A549 (cell line): ENCODE measurements at regions not wholly inside any gene's neighbourhood (a gene's known extent, or its start where the extent isn't known, plus 50 kb on each side); places are given as distances from the start of the nearest gene placed in this dataset.

Experiments used
- ATAC-seq, 2 experiments: fragments of 200-7000 bp in 1 of 2; fragments of >200 bp in 1 of 2; cut with Nextera tagmentation in 1 of 2; cut with Tn5 transposase in 1 of 2; 3 replicates each; pipeline versions ENCODE4 v1.8.0 to v1.9.1; 2018 to 2020; ENCODE audit warnings: mild to moderate bottlenecking in 1 of 2, moderate library complexity in 1 of 2
- CTCF ChIA-PET: fragments of 300-600 bp; sonication (Branson Sonifier 250); formaldehyde crosslinking; extraction: SDS; loops from one replicate; lab custom pipeline; 2021; ENCODE audit warnings: antibody characterized with exemption, inconsistent platforms; lab: Yijun Ruan, JAX
- POLR2A ChIA-PET: fragments of 350-600 bp; formaldehyde crosslinking; extraction: SDS; loops from one replicate; lab custom pipeline; 2021; ENCODE audit warnings: antibody characterized with exemption, inconsistent platforms; lab: Yijun Ruan, JAX
- DNase-seq, 2 experiments: peaks; one replicate each; pipeline versions ENCODE4 v3.0.0 to v3.0.0-alpha.2; 2011 to 2016; ENCODE audit warnings: low read depth in 1 of 2, low spot score in 1 of 2
- FAIRE-seq: peaks from 2 replicates; lab custom pipeline; 2011; peaks lifted over from hg19 to GRCh38; lab: Jason Lieb, UNC
- H3K27ac ChIP-seq, 2 experiments: fragments of >200 bp; sonication (Bioruptor Twin); formaldehyde crosslinking; 3 replicates each; pipeline ENCODE4 v1.5.1; 2016 to 2017
- H3K4me1 ChIP-seq: fragments of >200 bp; sonication (Bioruptor Twin); formaldehyde crosslinking; 3 replicates; pipeline ENCODE4 v1.6.1; 2016
- H3K4me2 ChIP-seq: fragments of >200 bp; sonication (Bioruptor Twin); formaldehyde crosslinking; 3 replicates; pipeline ENCODE4 v1.6.1; 2016
- H3K4me3 ChIP-seq: fragments of >200 bp; sonication (Bioruptor Twin); formaldehyde crosslinking; 3 replicates; pipeline ENCODE4 v1.5.1; 2016
- H3K9me3 ChIP-seq: fragments of >200 bp; sonication (Bioruptor Twin); formaldehyde crosslinking; 3 replicates; pipeline ENCODE4 v1.6.1; 2016
- ATOH8 ChIP-seq: fragments of 250-450 bp; sonication (Bioruptor Pico); IDR thresholded peaks from 2 replicates; pipeline ENCODE4 v1.5.0; 2020; ENCODE audit warnings: low read depth, mild to moderate bottlenecking, moderate library complexity
- BCL3 ChIP-seq: fragments of >200 bp; sonication (Bioruptor Twin); formaldehyde crosslinking; IDR thresholded peaks from 3 replicates; pipeline ENCODE4 v1.6.1; 2016
- BHLHE40 ChIP-seq: IDR thresholded peaks from 2 replicates; pipeline ENCODE4 v1.6.1; 2012; ENCODE audit warnings: low read depth, low read length, inconsistent platforms
- ESRRA ChIP-seq: fragments of 150-350 bp; IDR thresholded peaks from 2 replicates; pipeline ENCODE4 v1.6.1; 2014; ENCODE audit warnings: mild to moderate bottlenecking, low read length, borderline replicate concordance
- FOSL2 ChIP-seq, 2 experiments: fragments of 450-650 bp in 1 of 2; fragments of >200 bp in 1 of 2; sonication (Bioruptor Twin) in 1 of 2; formaldehyde crosslinking; IDR thresholded peaks; 2 replicates each; pipeline versions ENCODE4 v1.5.0 to v1.6.1; 2016 to 2020; ENCODE audit warnings: mild to moderate bottlenecking in 1 of 2, moderate library complexity in 1 of 2
- GATA3 ChIP-seq: IDR thresholded peaks from 2 replicates; pipeline ENCODE4 v1.6.1; 2012; ENCODE audit warnings: borderline replicate concordance
- HES2 ChIP-seq: fragments of >200 bp; sonication (Bioruptor Twin); formaldehyde crosslinking; IDR thresholded peaks from 2 replicates; pipeline ENCODE4 v1.6.1; 2016
- HOXB5 ChIP-seq: fragments of 250-450 bp; sonication (Bioruptor Pico); IDR thresholded peaks from 2 replicates; pipeline ENCODE4 v1.5.0; 2020; ENCODE audit warnings: mild to moderate bottlenecking, moderate library complexity
- MAFK ChIP-seq: fragments of 450-650 bp; IDR thresholded peaks from 2 replicates; pipeline ENCODE4 v1.6.1; 2014; ENCODE audit not compliant: partially characterized antibody
- MAX ChIP-seq: IDR thresholded peaks from 2 replicates; pipeline ENCODE4 v1.6.1; 2012
- MAZ ChIP-seq: fragments of 150-350 bp; IDR thresholded peaks from 2 replicates; pipeline ENCODE4 v1.6.1; 2014; ENCODE audit warnings: antibody characterized with exemption, low read depth, low read length, borderline replicate concordance
- NPAS2 ChIP-seq: fragments of 250-450 bp; sonication (Bioruptor Pico); IDR thresholded peaks from 2 replicates; pipeline ENCODE4 v1.8.0; 2022; ENCODE audit warnings: mild to moderate bottlenecking, moderate library complexity, borderline replicate concordance
- NR3C1 ChIP-seq: fragments of >200 bp; sonication (Bioruptor Twin); formaldehyde crosslinking; IDR thresholded peaks from 3 replicates; pipeline ENCODE4 v1.6.1; 2017
- RAD21 ChIP-seq, 2 experiments: fragments of >200 bp in 1 of 2; sonication (Bioruptor Twin) in 1 of 2; formaldehyde crosslinking in 1 of 2; IDR thresholded peaks in 1 of 2; conservative IDR thresholded peaks in 1 of 2; 2 replicates in 1 of 2; 3 replicates in 1 of 2; pipeline ENCODE4 v1.6.1; 2012 to 2018; ENCODE audit warnings: inconsistent platforms in 1 of 2
- RCOR1 ChIP-seq: fragments of 150-350 bp; IDR thresholded peaks from 2 replicates; pipeline ENCODE4 v1.6.1; 2014; ENCODE audit warnings: antibody characterized with exemption, low read length, low read depth
- REST ChIP-seq: fragments of 200-600 bp; sonication (generic); IDR thresholded peaks from 2 replicates; pipeline ENCODE4 v1.6.1; 2016; ENCODE audit warnings: antibody characterized with exemption, mild to moderate bottlenecking, moderate library complexity
- RNF2 ChIP-seq: fragments of 200-600 bp; sonication (generic); IDR thresholded peaks from 2 replicates; pipeline ENCODE4 v1.6.1; 2016; ENCODE audit warnings: low read depth, mild to moderate bottlenecking, antibody characterized with exemption, moderate library complexity, borderline replicate concordance
- ZFP36 ChIP-seq: fragments of 450-650 bp; IDR thresholded peaks from 2 replicates; pipeline ENCODE4 v1.6.1; 2014; ENCODE audit warnings: borderline replicate concordance; ENCODE audit not compliant: partially characterized antibody
- ZNF302 ChIP-seq: fragments of 250-450 bp; sonication (Bioruptor Pico); IDR thresholded peaks from 2 replicates; pipeline ENCODE4 v1.9.0; 2021; ENCODE audit warnings: inconsistent platforms, mild to moderate bottlenecking, moderate library complexity
- WGBS: methylation state at CpG from one replicate; pipeline ENCODE4 v1.1.6; 2017; ENCODE audit errors: missing lambda C conversion rate; 5-methylcytosine and 5-hydroxymethylcytosine counted together

- no peak for TF ChIP-seq BCL3
- TF ChIP-seq NPAS2 (CRISPR knock-in tag) = no peak
- TF ChIP-seq RAD21 (conservative IDR thresholded peaks at IDR 0.05 in 1 of 2, IDR thresholded peaks at IDR 0.05 in 1 of 2) = no peak
These were observed 107.8 kb downstream of the GAS1 start (continued) for GRCh38 chr9:86839522-86839921.

- Histone ChIP-seq H3K27ac (no peak overlapping the region), H3K4me2 (no peak overlapping the region), H3K4me3 (no peak overlapping the region), H3K4me1 (no peaks in the 10 kb centered on the region), H3K9me3 (no peaks in the 10 kb centered on the region)
- ChIA-PET POLR2A (no interaction called here), CTCF (no interaction called here)
- 42% methylated on average over 17 of the region's 17 CpGs for WGBS
- ATAC-seq (no peak), FAIRE-seq (no peak), DNase-seq (no peak)
- TF ChIP-seq RCOR1 (no peak), HOXB5 (no peak), NR3C1 (no peak), GATA3 (no peak), ZNF302 (CRISPR knock-in tag) (no peak), RAD21 (conservative IDR thresholded peaks at IDR 0.05 in 1 of 2, IDR thresholded peaks at IDR 0.05 in 1 of 2) (no peak), ATOH8 (CRISPR knock-in tag) (no peak), ZFP36 (no peak), RNF2 (no peak), HES2 (no peak), MAZ (no peak), BHLHE40 (no peak)
These were observed 108.5 kb downstream of the GAS1 start for GRCh38 chr9:86838519-86839497.

GRCh38 chr9:86837345-86837744, 110.0 kb downstream of the GAS1 start:
- ChIA-PET CTCF (interaction anchor here (1.7 kb wide), 1 partner anchor 423 kb away, joined by 3 read pairs; no protein-coding TSS in a partner anchor), POLR2A (no interaction called here)
- DNase-seq (no peak), ATAC-seq (no peak), FAIRE-seq (no peak)
- Histone ChIP-seq H3K4me3 (no peak overlapping the region), H3K27ac (no peak overlapping the region), H3K9me3 (no peaks in the 10 kb centered on the region), H3K4me1 (no peaks in the 10 kb centered on the region), H3K4me2 (no peak overlapping the region)
- WGBS = 6% methylated on average over 4 of the region's 4 CpGs
- TF ChIP-seq FOSL2 (IDR thresholded peaks at IDR 0.05) = no peak
- TF ChIP-seq FOSL2 (CRISPR knock-in tag; IDR thresholded peaks at IDR 0.05) = no peak
- no peak for TF ChIP-seq MAX
- no peak for TF ChIP-seq REST
- TF ChIP-seq BHLHE40 = no peak
- no peak for TF ChIP-seq ATOH8 (CRISPR knock-in tag)
- no peak for TF ChIP-seq MAFK
- no peak for TF ChIP-seq MAZ
- TF ChIP-seq ESRRA = no peak
- no peak for TF ChIP-seq HOXB5
